ENCODE measurements at regions not wholly inside any gene's neighbourhood (a gene's known extent, or its start where the extent isn't known, plus 50 kb on each side); places are given as distances from the start of the nearest gene placed in this dataset.
"Not testable (repeated sequence)": the region's sequence is repeated elsewhere in the genome, so short reads cannot be mapped to it uniquely, and the experiment has no call there.

DNA sequence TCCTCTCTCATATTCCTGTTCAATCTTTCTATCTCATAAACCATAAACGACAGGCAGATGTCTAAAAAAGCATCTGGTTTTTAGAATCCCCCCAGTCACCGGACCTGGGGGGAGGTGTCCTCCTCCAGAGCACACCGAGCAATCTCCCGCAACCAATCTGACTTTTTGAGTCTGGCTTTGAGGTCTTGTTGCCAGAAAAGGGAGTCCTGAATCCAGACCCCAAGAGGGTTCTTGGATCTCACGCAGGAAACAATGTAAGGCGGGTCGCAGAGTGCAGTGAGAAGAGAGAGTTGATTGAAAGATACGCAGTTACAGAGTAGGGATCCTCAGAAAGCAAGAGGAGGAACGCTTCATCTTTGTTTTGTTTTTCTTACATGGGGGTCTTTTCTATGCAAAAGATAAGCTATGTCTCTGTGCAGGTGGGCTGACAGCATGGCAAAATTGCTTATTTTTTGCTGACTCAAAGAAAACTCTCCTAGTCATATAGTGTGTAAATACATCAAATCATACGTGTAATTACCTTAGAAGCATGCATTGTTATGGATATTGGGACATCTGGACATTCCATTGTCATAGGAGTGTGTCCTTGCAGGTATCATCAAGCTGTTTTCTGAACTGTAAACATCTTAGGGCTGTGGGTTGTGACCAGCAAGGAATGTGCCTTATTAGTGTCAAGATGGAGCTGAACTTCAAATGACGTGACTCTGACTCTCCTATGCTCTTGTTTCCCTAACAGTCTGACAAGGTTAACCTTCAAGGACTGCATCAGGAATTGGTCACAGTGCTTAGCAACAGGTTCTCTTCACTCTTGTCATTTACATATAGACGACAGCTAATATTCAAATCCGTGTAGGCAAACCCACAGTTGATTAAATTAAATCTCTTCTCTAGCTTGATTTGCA, 159.3 kb upstream of the DAPK1 start:
- no peak for DNase-seq

DNA sequence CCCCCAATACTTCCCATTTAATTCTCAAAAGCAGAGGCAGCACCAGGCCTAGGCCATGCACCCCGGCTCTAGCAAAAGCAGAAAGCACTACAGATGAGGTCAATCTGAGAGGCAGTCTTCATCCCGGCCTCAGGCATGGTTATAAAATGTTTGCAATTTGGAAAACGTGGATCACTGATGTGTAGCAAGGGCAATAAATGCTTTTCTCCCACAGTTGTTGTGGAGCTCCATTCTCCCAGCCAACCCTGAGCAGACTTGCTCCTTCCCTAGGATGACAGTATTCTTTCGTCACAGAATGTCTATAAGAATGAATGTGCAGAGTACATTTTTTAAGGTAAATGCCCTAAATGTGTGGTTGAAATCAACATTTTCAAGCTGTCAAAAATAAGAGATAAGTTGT, 157.3 kb upstream of the DAPK1 start:
- DNase-seq: no peak

DNA sequence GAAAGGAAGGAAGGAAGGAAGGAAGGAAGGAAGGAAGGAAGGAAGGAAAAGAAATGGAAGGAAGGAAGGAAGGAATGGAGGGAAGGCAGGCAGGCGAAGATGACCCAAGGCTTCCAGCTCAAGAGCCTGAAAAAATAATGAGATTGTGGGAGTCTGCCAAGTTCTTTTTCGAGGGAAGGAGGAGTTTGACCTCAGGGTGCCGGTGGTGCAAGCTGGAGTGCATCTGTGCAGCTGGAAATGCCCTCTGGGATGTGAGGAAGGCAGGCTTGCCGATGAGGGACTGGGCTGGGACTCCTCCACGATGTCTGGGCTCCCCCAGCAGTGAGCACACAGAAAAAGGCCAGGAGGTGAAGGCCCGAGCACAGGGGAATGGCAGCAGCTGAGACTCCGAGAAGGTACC, 154.9 kb upstream of the DAPK1 start:
- peak; percentile 4 for DNase-seq

DNA sequence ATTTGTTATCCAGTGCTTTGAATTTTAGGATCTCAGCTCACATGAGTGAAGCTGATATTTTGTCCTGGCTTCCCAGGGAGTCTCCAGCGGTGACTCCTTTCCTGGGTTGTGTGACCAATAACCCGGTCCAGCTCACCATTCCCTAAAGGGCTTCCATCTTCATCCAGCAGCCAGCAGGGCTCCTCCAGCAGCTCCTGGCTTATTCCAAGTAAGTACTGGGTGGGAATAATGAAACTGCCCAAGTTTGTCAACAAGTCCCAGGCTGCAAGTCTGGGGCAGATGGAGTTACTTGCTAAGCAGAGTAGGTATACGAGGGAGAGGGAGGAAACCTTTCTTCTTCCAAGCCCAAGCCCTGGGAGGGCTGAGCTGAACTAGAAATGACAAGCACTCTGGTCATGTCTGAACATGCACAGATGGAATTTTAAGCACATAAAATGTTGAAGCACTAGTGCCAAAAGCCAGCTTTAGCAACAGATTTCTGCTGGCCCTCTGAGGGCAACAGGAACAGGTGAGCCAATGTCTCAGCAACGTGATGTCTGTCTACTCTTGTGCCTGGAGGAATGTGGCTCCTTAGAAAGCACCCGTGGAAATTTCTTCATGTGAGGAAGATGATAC, 153.7 kb upstream of the DAPK1 start:
- DNase-seq: peak; percentile 6

DNA sequence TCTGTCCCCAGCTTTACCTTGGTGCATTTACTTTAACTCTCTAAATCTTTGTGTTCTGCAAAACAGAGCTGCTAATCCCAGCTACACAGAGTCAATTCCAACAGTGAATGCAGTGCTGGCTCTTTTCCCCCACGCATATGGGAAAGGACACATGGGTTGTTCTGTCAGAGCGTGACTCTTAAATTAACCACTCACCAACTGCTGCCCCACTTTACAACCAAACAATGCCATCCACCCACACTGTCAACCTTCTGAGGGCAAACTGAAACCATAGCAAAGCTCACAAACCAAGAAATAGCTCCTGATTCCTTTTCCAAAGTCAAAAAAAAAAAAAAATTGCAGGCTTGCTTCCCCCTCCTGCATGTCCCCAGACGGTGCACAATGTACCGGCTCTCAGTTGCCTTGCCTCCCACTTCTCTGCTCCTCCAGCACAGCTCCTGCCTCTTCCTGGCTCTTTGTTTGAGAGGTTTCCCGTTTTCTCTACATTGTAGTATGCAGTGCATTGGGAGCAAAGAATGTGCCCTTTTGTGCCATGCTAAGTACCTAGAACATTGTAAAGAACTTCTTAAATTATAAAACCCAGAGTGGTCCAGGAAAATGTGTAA, 151.5 kb upstream of the DAPK1 start:
- DNase-seq: no peak

DNA sequence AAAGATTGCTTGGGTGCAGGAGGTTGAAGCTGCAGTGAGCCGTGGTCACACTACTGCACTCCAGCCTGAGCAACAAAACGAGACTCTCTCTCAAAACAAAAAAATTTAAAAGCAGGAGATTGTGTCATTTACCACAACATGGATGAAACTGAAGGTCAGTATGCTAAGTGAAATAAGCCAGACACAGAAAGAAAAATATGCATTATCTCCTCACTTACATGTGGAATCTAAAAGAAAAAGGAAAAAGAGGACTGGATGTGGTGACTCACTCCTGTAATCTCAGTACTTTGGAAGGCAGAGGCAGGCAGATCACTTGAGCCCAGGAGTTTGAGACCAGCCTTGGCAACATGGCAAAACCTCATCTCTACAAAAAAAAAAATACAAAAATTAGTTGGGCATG, 146.8 kb upstream of the DAPK1 start:
- DNase-seq: no peak

DNA sequence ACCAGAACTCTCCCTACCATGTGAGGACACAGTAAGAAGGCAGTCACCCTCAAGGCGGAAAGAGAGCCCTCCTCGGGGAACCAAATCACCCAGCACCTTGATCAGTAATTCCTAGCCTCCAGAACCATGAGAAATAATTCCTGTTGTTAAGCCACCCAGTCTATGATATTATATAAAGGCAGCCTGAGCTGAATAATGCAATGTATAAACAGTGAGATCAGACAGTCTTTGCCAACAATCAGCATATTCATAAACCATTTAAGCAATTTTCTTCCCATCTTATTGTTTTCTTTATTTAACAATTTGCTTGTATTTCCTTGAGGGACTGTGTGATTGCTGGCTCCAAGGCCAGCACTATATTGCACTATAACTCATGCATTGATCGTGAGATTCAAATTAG, 144.4 kb upstream of the DAPK1 start:
- no peak for DNase-seq

DNA sequence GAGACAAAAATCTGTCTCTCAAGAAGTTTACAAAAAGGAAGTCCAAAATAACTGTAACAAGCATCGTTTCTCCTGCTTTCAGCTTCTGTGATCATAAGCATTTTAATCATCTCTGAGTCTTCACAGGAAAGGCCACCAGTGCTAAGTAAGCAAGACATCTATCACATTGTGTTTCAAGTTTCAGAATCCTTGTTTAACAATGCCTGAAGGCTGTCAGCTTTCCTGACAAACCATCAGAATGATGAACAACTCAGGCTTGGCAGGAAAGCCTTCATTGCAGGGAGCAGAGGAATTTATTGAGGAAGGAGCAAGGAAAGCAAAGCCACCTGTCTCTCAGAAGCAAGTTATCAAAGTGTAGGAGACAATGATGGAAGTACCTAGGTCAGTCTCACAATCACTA, 143.5 kb upstream of the DAPK1 start:
- DNase-seq: no peak

DNA sequence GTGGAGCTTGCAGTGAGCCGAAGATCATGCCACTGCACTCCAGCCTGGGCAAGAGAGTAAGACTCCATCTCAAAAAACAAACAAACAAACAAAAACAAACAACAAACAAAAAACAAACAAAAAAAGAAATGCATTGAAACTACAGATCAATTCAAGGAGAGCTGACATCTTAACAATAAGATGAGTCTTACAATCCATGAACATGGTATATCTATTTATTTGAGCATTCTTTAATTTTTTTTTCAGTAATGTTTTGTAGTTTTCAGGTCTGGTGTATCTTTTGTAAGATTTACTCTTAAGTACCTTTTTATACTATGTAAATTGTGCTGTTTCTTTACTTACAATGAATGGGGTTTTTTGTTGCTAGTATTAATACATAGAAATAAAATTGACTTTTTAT, 140.1 kb upstream of the DAPK1 start:
- DNase-seq: no peak

DNA sequence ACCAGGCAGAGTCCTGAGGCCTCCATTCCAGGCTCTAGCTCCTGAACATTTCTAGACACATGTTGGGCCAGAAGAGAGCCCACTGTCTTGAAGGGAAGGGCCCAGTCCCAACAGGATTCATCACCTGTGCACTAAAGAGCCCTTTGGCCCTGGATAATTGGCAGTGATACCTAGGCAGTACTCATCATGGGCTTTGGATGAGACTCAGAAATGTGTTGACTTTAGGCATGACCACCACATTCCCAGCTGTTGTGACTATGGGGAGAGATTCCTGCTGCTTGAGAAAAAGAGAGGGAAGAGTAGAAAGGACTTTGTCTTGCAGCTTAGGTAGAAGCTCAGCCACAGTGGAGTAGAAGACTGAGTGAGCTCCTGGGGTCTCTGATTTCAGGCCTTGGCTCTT, 138.4 kb upstream of the DAPK1 start:
- DNase-seq: no peak

DNA sequence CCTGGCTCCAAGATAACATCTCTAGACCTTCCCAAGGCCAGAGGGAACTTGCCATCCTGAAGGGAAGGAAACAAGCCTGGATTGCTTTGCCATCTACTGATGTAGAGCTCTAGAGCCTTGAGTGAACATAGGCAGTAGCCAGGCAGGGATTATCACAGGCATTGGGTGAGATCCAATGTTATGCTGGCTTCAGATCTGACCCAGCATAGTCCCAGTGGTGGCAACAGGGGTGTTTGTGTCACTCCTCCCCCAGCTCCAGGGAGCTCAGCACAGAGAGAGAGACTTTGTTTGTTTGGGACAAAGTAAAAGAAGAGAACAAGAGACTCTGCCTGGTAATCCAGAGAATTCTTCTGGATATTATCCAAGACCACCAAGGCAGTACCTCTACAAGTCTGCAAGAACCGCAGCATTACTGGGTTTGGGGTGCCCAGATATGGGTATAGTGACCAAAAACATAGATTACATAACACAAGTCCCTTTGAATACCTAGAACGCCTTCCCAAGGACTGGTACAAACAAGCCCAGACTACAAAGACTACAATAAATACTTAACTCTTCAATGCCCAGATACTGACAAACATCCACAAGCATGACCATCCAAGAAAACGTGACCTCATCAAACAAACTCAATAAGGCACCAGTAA, 137.6 kb upstream of the DAPK1 start:
- DNase-seq: no peak

DNA sequence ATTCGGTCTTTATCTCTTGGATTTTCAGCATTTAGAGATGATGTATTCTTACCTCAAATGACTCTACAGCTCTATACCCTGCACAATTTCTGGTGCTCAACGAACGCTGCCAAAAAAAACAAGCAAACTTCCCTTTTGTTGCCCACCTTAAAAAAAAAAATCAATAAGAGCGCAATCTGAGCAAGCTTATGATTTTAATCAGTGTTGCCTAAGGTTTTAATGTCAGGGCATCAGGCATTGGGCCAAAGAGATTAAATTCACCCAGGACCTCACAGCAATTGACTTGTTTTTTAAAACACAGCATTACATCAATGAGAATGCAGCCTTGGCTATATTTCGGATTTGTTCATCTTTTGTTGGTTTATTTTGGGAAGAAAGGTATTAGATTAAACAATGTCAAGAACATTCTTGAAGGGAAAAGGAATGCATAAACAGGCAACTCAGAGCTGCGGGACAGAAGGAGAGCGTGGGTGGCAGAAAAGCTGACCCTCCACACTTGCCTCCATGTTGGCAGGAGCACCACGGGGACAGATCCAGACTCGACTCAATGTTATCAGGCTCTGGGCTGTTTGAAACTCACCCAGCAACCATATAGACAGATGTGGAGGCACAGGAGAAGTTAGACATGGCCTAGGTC, 127.5 kb upstream of the DAPK1 start:
- DNase-seq: no peak

DNA sequence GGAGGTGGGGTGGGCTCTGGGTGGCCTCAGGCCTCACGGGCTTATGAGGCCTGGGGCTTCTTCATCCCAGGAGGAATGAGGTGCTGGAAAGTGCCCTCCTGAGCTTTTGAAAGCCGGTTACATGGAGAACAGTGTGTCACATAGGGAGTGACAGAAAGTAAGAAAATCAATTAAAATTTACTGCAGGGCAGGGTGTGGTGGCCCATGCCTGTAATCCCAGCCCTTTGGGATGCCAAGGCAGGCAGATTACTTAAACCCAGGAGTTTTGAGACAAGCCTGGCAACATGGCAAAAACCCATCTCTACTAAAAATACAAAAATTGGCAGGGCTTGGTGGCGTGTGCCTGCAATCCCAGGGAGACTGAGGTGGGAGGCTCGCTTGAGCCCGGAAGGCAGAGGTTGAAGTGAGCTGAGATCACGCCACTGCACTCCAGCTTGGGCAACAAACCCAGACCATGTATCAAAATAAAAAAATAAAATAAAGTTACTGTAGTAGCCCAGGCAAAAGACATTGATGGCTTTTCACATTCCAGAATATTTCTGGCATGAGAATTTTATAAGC, 125.8 kb upstream of the DAPK1 start:
- no peak for DNase-seq

DNA sequence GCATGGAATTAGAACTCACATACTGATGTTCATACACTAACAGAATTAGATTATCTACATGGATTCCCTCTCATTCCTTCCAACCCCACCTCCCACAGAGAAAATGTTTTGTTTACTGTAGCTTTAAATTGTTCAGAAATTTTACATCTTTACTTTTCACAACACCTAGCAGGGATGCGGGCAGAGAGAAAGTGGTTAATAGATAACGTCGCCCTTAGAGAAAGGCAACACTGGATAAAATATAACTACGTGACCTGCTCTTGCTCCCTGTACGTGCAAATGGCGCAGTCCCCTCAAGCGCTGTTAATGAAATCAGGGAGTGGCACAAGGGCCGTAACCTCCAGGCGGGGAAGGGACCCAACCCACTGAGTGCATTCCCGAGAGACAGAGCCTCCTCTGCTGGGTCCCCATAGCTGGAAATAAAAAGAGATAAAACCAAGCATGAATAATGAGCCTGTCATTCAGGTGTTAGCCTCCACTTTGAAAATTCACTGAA, 125.3 kb upstream of the DAPK1 start:
- DNase-seq: no peak

DNA sequence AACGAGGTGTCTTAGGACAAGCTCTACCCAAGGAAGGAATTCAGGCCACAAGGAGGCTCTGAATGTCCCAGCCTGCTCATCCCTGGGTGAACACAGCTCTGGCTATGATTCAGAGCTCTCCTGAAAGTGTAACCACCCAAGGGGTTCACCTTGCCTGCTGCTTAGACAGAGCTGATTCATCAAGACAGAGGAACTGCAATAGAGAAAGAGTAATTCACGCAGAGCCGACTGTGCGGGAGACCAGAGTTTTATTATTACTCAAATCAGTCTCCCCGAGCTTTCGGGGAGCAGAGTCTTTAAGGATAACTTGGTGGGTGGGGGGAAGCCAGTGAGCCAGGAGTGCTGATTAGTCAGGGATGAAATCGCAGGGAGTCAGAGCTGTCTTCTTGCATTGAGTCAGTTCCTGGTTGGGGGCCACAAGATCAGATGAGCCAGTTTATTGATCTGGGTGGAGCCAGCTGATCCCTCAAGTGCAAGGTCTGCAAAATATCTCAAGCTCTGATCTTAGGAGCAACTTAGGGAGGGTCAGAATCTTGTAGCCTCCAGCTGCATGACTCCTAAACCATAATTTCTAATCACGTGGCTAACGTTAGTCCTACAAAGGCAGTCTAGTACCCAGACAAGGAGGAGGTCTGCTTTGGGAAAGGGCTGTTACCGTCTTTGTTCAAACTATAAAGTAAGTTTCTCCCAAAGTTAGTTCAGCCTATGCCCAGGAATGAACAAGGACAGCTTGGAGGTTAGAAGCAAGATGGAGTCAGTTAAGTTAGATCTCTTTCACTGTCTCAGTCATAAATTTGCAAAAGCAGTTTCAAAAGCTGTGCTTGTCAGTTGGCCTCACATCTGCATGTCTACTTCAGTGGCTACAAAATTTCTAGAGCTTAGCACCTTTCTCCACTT, 123.4 kb upstream of the DAPK1 start:
- DNase-seq: not testable (repeated sequence)

DNA sequence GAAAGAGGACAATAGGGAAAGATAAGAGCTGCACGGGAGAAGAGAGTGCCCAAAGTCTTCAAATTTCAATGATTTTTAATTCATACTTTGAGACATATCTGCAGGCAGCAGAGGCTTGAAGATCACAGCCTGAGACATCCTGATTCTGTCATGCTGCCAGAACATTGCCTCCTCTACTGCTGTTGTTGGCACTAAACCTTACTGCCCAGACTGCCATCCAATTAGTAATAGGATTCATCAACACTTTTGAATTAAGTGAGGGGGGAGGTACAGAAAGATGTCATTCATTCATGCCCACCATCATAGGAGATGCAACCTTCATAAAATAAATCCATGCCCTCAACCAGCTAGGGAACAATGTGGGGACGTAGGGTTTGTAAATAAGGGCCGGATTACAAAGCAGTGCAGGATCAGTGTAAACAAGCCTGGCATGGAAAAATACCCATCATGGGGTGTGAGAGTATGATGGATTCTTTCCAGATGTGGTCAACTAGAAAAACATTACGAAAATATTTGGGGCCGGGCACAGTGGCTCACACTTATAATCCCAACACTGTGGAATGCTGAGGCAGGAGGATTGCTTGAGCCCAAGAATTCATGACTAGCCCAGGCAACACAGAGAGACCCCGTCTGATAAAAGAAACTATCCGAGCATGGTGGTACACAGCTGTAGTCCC, 122.1 kb upstream of the DAPK1 start:
- DNase-seq: no peak

DNA sequence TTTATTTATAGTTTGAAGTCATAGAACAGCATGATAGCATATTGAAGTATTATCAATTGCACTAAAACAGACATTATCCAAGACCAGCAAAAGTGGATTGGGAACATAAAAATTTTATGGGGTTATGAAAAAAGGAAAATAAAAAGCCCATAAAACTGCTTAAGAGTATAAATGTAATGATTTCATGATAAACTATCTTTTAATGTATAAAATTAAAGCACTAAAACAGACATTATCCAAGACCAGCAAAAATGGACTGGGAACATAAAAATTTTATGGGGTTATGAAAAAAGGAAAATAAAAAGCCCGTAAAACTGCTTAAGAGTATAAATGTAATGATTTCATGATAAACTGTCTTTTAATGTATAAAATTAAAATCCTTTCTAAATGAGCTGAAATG, 119.0 kb upstream of the DAPK1 start:
- no peak for DNase-seq

DNA sequence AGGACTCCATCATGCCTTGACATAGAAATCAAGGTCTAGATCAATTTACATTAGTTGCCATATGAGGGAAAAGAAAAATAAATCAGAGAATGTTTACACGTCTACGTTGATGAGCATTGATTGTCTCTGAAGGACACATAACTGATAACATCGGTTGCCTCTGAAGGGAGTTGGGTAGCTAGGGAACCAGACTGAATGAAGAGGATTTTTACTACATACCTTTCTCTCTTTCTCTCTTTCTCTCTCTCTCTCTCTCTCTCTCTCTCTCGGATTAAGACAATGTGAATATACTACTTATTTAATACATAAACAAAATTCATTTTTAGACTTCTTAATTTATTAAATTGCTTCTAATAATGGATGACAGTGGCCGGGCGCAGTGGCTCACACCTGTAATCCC, 118.4 kb upstream of the DAPK1 start:
- DNase-seq: no peak

DNA sequence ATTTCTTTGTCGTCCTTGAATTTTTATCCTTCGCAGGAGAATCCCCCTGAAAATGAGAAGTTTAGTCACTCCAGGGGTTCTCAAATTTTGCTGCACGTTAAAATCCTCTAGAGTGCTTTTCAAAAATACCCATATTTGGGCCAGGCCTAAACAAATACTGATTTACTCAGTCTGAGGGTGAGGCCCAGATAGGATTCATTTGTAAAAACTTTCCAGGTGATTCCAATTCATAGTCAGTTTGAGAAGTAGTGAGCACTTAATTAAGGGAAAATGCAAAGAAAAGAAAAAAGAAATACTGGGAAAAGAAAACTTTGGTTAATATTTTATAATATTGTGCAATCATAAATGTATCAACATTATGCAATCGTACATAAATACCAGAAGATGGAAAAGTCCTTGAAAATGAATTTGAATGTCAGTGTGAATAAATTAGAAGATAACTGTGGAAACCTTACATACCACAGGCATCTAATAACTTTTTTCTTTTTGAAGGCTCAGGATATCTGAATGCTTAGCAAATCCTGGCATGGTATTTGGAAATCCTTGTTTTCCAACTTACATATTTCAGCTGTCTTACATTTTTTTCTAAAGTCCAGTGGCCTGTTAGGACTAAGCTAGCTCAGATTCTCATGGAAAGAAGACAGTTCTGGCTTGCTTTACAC, 116.5 kb upstream of the DAPK1 start:
- DNase-seq: no peak

DNA sequence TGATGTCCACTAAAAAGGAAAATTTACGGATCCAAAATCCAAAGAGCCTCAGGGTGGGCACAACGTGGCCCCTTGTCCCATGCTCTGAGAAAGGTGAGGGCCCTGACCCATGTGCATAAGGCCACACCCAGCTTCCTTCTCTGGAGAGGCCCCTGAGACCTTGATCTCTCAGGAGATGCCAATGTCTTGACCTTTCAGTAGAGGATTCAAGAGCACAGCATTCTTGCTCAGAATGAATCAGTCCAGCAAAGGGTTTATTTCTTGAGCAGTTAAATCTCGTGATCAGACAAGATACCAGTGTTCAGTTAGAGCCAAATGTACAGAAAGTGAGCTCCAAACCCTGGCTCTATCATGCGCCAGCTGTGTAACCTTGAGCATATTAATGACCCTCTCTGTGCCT, 115.9 kb upstream of the DAPK1 start:
- DNase-seq: no peak

All from DMS 273 treated with DMSO at 0.1 percent for 48 hours (cell line).